T-cell (primary cell): ENCODE measurements at regions not wholly inside any gene's neighbourhood (a gene's known extent, or its start where the extent isn't known, plus 50 kb on each side); places are given as distances from the start of the nearest gene placed in this dataset.

ENCODE experiments used
- ATAC-seq, 4 experiments: fragments of 200-7000 bp in 3 of 4; fragments of 150-1000 bp in 1 of 4; cut with Tn5 transposase; replicated peaks in 1 of 4; 1 replicate in 3 of 4; 2 replicates in 1 of 4; pipeline ENCODE4 v1.10.0; 2021; ENCODE audit warnings: moderate library complexity in 3 of 4, mild to moderate bottlenecking in 2 of 4, moderate number of reproducible peaks in 1 of 4
- CTCF ChIA-PET, 2 donors: fragments of 300-600 bp; sonication (Branson Sonifier 250); formaldehyde crosslinking; loops; one replicate each; lab custom pipeline; 2022; ENCODE audit warnings: antibody characterized with exemption in 2 of 2; lab: Charles Lee
- POLR2A ChIA-PET, 2 donors: fragments of 300-600 bp; sonication (Branson Sonifier 250); formaldehyde crosslinking; loops; one replicate each; lab custom pipeline; 2022; ENCODE audit warnings: antibody characterized with exemption in 2 of 2; lab: Charles Lee
- DNase-seq, 35 experiments: peaks; one replicate each; pipeline versions ENCODE4 v3.0.0 to v3.0.0-alpha.2; 2013 to 2023
- H3K27ac ChIP-seq: one replicate; pipeline ENCODE4 v1.5.1; 2013; ENCODE audit warnings: low read length
- H3K27me3 ChIP-seq, 2 experiments: replicated peaks in 1 of 2; 1 replicate in 1 of 2; 2 replicates in 1 of 2; pipeline versions ENCODE4 v1.6.1 to v1.7.0; 2013; ENCODE audit warnings: low read length in 1 of 2, mixed read lengths in 1 of 2; ENCODE audit not compliant: control insufficient read depth in 2 of 2, insufficient read depth in 2 of 2; ENCODE audit errors: extremely low read depth in 1 of 2
- H3K36me3 ChIP-seq, 2 donors: 1 replicate in 1 of 2; 2 replicates in 1 of 2; pipeline versions ENCODE4 v1.6.1 to v1.7.0; 2013; ENCODE audit warnings: low read length in 1 of 2; ENCODE audit not compliant: control insufficient read depth in 2 of 2, insufficient read depth in 1 of 2; ENCODE audit errors: extremely low read depth in 1 of 2
- H3K4me1 ChIP-seq, 2 experiments: 1 replicate in 1 of 2; 2 replicates in 1 of 2; pipeline versions ENCODE4 v1.6.1 to v1.7.0; 2013; ENCODE audit warnings: low read length in 2 of 2, mixed read lengths in 1 of 2; ENCODE audit not compliant: insufficient read depth in 2 of 2, control insufficient read depth in 1 of 2; ENCODE audit errors: extremely low read depth in 1 of 2
- H3K4me3 ChIP-seq, 2 donors: 1 replicate in 1 of 2; 2 replicates in 1 of 2; pipeline versions ENCODE4 v1.5.1 to v1.7.0; 2013; ENCODE audit warnings: mild to moderate bottlenecking in 2 of 2, low read length in 1 of 2, moderate library complexity in 1 of 2; ENCODE audit not compliant: control insufficient read depth in 1 of 2; ENCODE audit errors: extremely low read depth in 1 of 2
- H3K9me3 ChIP-seq: 2 replicates; pipeline ENCODE4 v1.7.0; 2013
- H3K27ac Mint-ChIP-seq, 2 donors: one replicate each; pipeline ENCODE4 v1.8.0; 2020 to 2021; ENCODE audit warnings: mild to moderate bottlenecking in 2 of 2, mixed read lengths in 2 of 2
- H3K27me3 Mint-ChIP-seq, 2 donors: one replicate each; pipeline ENCODE4 v1.8.0; 2021 to 2022; ENCODE audit warnings: mixed read lengths in 2 of 2
- H3K36me3 Mint-ChIP-seq: one replicate; pipeline ENCODE4 v1.8.0; 2021; ENCODE audit warnings: mixed read lengths
- H3K4me1 Mint-ChIP-seq, 3 donors: one replicate each; pipeline ENCODE4 v1.8.0; 2020 to 2022; ENCODE audit warnings: mixed read lengths in 3 of 3, mild to moderate bottlenecking in 1 of 3
- H3K4me3 Mint-ChIP-seq, 3 donors: one replicate each; pipeline ENCODE4 v1.8.0; 2020 to 2022; ENCODE audit warnings: mild to moderate bottlenecking in 3 of 3, mixed read lengths in 3 of 3, moderate library complexity in 3 of 3
- H3K9me3 Mint-ChIP-seq, 3 donors: one replicate each; pipeline ENCODE4 v1.8.0; 2020 to 2022; ENCODE audit warnings: mixed read lengths in 3 of 3
- WGBS: methylation state at CpG from one replicate; pipeline ENCODE4 v1.1.5; 2013; ENCODE audit warnings: missing lambda C conversion rate; ENCODE audit not compliant: insufficient coverage; 5-methylcytosine and 5-hydroxymethylcytosine counted together

GRCh38 chr5:2901511-2901910 is 150.0 kb upstream of the IRX2 start:
- Histone ChIP-seq H3K4me3 (no peak overlapping the region), H3K9me3 (no peaks in the 10 kb centered on the region), H3K27me3 (peaks cover 0 to 3% of the 10 kb centered on the region in 2 experiments), H3K36me3 (no peaks in the 10 kb centered on the region), H3K27ac (no peak overlapping the region), H3K4me1 (no peaks in the 10 kb centered on the region)
- Mint-ChIP-seq H3K36me3 (no peaks in the 10 kb centered on the region), H3K9me3 (peaks cover 0 to 8% (median 0%) of the 10 kb centered on the region in 3 donors), H3K4me1 (no peaks in the 10 kb centered on the region), H3K4me3 (no peak overlapping the region), H3K27ac (no peak overlapping the region), H3K27me3 (no peaks in the 10 kb centered on the region)
- 87% methylated on average over 4 of the region's 10 CpGs for WGBS
- ChIA-PET POLR2A (no interaction called here), CTCF (no interaction called here)
- no peak for ATAC-seq
- no peak for DNase-seq

GRCh38 chr5:2901096-2901495 is 149.6 kb upstream of the IRX2 start:
- H3K4me1 ChIP-seq: no peaks in the 10 kb centered on the region
- no peak overlapping the region for H3K4me3 Mint-ChIP-seq
- no peak overlapping the region for H3K27ac ChIP-seq
- peaks cover 0 to 3% of the 10 kb centered on the region in 2 experiments for H3K27me3 ChIP-seq
- ChIA-PET CTCF (no interaction called here), POLR2A (no interaction called here)
- H3K4me3 ChIP-seq: no peak overlapping the region
- H3K36me3 Mint-ChIP-seq: no peaks in the 10 kb centered on the region
- no peak overlapping the region for H3K27ac Mint-ChIP-seq
- H3K36me3 ChIP-seq: no peaks in the 10 kb centered on the region
- no peaks in the 10 kb centered on the region for H3K9me3 ChIP-seq
- peaks cover 0 to 8% (median 0%) of the 10 kb centered on the region in 3 donors for H3K9me3 Mint-ChIP-seq
- WGBS: 59% methylated on average over 6 of the region's 6 CpGs
- H3K4me1 Mint-ChIP-seq: no peaks in the 10 kb centered on the region
- ATAC-seq (no peak), DNase-seq (no peak)
- no peaks in the 10 kb centered on the region for H3K27me3 Mint-ChIP-seq

- ChIA-PET CTCF (no interaction called here), POLR2A (no interaction called here)
- H3K4me1 ChIP-seq: no peaks in the 10 kb centered on the region
- H3K4me3 ChIP-seq: no peak overlapping the region
- H3K27me3 ChIP-seq: peaks cover 0 to 5% of the 10 kb centered on the region in 2 experiments
- H3K4me1 Mint-ChIP-seq: no peaks in the 10 kb centered on the region
- H3K9me3 ChIP-seq: no peaks in the 10 kb centered on the region
- H3K27me3 Mint-ChIP-seq: no peaks in the 10 kb centered on the region
- H3K36me3 Mint-ChIP-seq: no peaks in the 10 kb centered on the region
- no peak overlapping the region for H3K27ac Mint-ChIP-seq
- H3K36me3 ChIP-seq: no peaks in the 10 kb centered on the region
- ATAC-seq (no peak), DNase-seq (no peak)
- no peak overlapping the region for H3K27ac ChIP-seq
- H3K4me3 Mint-ChIP-seq: no peak overlapping the region
- H3K9me3 Mint-ChIP-seq: peaks cover 0 to 8% (median 0%) of the 10 kb centered on the region in 3 donors
These were observed 148.9 kb upstream of the IRX2 start for GRCh38 chr5:2900360-2900759.

- POLR2A ChIA-PET: no interaction called here
- 88% methylated on average over 8 of the region's 9 CpGs for WGBS
- H3K36me3 ChIP-seq: no peaks in the 10 kb centered on the region
These were observed 147.8 kb upstream of the IRX2 start for GRCh38 chr5:2899311-2899710.

GRCh38 chr5:2898661-2899060 is 147.2 kb upstream of the IRX2 start:
- Mint-ChIP-seq H3K9me3 (peaks cover 0 to 8% (median 3%) of the 10 kb centered on the region in 3 donors), H3K27me3 (no peaks in the 10 kb centered on the region), H3K27ac (no peak overlapping the region), H3K36me3 (no peaks in the 10 kb centered on the region), H3K4me1 (no peaks in the 10 kb centered on the region), H3K4me3 (no peak overlapping the region)
- Histone ChIP-seq H3K27me3 (peaks cover 0 to 5% of the 10 kb centered on the region in 2 experiments), H3K9me3 (no peaks in the 10 kb centered on the region), H3K36me3 (no peaks in the 10 kb centered on the region), H3K27ac (no peak overlapping the region), H3K4me3 (no peak overlapping the region), H3K4me1 (no peaks in the 10 kb centered on the region)
- DNase-seq: no peak
- ChIA-PET CTCF (no interaction called here), POLR2A (no interaction called here)
- no peak for ATAC-seq
- WGBS: 73% methylated on average over 5 of the region's 5 CpGs

More at GRCh38 chr5:2899311-2899710, 147.8 kb upstream of the IRX2 start:
- Mint-ChIP-seq H3K36me3 (no peaks in the 10 kb centered on the region), H3K27ac (no peak overlapping the region), H3K4me3 (no peak overlapping the region), H3K9me3 (peaks cover 0 to 8% (median 0%) of the 10 kb centered on the region in 3 donors), H3K4me1 (no peaks in the 10 kb centered on the region), H3K27me3 (no peaks in the 10 kb centered on the region)
- ATAC-seq: no peak
- CTCF ChIA-PET: no interaction called here
- no peaks in the 10 kb centered on the region for H3K9me3 ChIP-seq
- no peak overlapping the region for H3K27ac ChIP-seq
- no peak overlapping the region for H3K4me3 ChIP-seq
- H3K27me3 ChIP-seq: peaks cover 0 to 5% of the 10 kb centered on the region in 2 experiments
- H3K4me1 ChIP-seq: no peaks in the 10 kb centered on the region
- DNase-seq: no peak

GRCh38 chr5:2897276-2897961 is 145.9 kb upstream of the IRX2 start:
- no peak for ATAC-seq
- H3K27ac ChIP-seq: no peak overlapping the region
- H3K9me3 ChIP-seq: no peaks in the 10 kb centered on the region
- no peak overlapping the region for H3K4me3 Mint-ChIP-seq
- H3K9me3 Mint-ChIP-seq: peaks cover 0 to 8% (median 4%) of the 10 kb centered on the region in 3 donors
- H3K36me3 ChIP-seq: no peaks in the 10 kb centered on the region
- H3K27ac Mint-ChIP-seq: no peak overlapping the region
- ChIA-PET CTCF (no interaction called here), POLR2A (no interaction called here)
- H3K4me3 ChIP-seq: no peak overlapping the region
- no peak for DNase-seq
- peaks cover 0 to 5% of the 10 kb centered on the region in 2 experiments for H3K27me3 ChIP-seq
- no peaks in the 10 kb centered on the region for H3K36me3 Mint-ChIP-seq
- no peaks in the 10 kb centered on the region for H3K4me1 Mint-ChIP-seq
- WGBS: 88% methylated on average over 14 of the region's 17 CpGs
- H3K4me1 ChIP-seq: no peaks in the 10 kb centered on the region
- no peaks in the 10 kb centered on the region for H3K27me3 Mint-ChIP-seq
